Kidney capillary endothelial cell (primary cell): ENCODE measurements at regions not wholly inside any gene's neighbourhood (a gene's known extent, or its start where the extent isn't known, plus 50 kb on each side); places are given as distances from the start of the nearest gene placed in this dataset.
A peak's percentile ranks its signal among the peaks of the same experiment; 100 is the strongest.

Experiments
- DNase-seq: peaks from one replicate; pipeline ENCODE4 v3.0.0-alpha.2; 2018; ENCODE audit warnings: low spot score

DNA sequence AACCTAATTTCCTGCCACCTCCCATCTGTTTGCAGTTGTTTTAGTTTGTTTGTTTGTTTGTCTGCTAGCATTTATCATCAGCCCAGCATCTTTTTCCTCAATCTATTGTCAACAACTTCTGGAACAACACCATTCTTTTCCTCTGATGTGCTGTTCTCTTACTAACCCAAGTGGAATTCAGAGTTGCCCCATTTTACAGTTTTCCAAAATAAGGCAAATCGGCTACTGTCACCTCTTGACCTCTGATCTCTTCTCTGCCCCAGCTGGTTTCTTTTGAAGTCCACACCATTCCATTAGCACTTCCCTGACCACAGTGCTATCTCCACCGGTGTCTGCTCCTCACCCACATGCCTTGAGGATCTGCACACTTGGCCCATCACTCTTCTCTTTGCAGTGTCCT, 102.4 kb downstream of the EFNB2 start:
- no peak for DNase-seq

DNA sequence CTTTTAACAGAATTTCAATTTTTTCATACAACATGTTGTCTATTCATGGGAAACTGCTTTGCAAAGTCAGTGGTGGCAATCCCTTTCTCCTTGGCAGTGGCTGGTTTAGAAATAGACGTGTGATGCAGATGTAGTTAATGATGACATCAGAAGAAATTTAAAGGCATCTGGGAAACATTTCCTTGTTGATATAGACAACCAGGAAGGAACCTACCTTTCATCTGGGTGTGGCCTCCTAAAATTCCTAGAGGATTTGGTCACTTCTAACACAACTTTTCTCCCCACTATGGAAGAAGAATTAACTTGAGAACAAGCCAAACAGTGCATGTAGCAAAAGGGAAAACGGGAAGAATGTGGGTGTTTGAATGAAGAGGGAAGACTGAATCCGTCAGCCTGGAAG, 102.8 kb downstream of the EFNB2 start:
- no peak for DNase-seq

DNA sequence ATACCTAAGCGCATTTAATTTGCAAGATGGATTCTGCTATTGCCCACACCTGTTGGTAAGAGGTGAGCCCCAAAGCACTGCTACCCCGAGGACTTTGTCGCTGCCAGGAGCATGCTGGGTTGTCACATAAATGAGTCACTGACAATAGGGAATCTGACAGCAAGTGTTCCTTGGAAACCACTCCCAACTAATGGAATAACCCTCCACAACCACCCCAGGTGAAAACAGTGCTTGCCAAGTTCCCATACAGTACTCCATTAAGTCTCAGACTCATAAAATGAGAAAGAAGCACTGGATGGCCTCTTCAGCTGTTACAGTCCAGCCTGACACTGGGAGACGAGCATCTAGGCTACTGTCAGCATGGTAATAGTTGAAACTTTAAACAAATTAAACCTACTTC, 108.6 kb downstream of the EFNB2 start:
- no peak for DNase-seq

DNA sequence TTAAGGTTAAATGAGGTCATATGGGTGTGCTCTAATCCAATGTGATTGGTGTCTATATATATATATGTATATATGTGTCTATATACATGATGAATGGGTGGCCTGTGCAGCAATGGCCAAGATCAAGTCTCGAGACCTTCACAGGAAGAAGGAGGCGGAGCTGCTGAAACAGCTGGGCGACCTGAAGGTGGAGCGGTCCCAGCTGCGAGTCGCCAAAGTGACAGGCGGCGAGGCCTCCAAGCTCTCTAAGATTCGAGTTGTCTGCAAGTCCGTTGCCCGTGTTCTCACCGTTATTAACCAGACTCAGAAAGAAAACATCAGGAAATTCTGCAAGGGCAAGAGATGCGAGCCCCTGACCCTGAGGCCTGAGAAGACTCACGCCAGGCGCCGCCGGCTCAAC, 109.8 kb downstream of the EFNB2 start:
- no peak for DNase-seq

DNA sequence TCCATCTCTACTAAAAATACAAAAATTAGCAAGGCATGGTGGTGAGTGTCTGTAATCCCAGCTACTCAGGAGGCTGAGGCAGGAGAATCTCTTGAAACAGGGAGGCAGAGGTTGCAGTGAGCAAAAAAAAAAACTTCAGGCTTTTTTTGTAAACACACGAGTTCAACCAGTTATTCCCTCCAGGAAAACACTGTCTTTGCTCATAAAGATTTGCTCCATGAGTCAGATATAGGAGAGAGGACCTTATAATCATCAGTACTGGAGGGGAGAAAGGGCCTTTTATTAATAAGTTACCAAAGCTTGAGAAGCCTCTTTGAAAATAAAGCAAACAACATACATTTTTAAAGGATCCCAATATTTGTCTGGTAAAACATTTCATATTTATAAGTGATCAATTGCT, 110.7 kb downstream of the EFNB2 start:
- DNase-seq, result no peak

DNA sequence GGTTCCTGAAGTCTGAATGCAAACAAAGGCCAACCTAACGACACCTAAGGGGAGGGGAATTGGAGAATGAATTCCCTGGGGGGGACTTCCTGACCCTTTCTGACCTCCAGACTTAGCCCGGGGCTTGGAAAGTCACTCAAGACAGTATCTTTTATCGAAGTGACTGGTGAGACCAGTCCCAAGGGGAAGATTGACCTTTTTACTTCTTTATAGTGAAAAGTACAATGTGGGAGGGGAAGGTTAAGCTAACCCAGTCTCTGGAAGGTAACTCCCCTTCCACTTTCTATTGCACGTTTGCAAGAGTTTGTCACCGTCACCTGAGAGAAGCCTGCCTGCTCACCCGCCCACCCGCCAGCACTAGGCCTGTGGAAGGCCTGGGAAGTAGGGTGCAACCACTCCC, 111.9 kb downstream of the EFNB2 start:
- DNase-seq, result no peak

DNA sequence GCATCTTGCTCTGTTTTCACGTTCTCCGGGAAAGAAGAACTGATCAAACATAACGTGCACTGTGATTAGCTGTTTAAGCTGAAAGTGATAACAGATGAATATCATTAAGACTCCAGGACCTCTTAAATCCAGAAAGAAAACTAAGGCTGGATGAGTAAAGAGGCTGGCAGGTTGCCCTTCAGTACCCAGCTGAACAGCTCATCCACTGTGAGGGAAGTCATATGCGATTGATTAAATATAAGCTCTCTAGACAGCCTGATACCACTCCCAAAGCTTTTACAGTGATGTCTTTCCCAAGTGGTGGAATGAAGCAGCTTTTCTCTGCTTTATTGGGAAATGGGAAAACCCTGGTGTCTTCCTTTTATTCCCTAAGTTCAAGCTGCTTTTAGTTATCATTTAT, 116.9 kb downstream of the EFNB2 start:
- no peak for DNase-seq

DNA sequence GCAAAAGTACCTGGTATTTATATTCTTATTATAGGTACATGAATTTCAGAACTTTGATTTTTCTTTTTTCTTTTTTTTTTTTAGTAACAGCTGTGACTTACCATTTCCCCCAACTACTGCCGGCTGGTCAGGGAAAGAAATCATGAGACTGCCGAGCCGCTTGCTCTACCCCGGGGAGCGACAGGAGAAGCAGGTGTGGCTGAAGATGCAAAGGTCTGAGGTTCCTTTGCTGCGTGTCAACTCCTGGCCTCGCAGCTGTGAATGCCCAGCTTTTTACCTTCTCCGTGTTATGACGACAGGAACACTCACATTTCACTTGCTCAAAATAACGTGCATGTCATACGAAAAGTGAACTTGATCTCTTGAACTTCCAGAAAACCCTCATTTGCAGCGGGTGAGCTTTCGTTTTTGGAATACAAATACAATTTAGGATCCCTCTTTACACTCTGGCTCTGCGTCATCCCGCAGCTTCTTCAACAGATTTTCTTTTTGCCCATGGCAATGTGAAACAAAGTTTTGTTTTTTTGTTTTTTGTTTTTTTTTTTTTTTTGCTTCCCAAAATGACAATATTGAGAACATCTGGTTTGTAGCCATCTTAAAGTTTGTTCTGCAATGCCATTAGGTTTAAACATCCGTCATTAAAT, 117.9 kb downstream of the EFNB2 start:
- DNase-seq, result no peak

DNA sequence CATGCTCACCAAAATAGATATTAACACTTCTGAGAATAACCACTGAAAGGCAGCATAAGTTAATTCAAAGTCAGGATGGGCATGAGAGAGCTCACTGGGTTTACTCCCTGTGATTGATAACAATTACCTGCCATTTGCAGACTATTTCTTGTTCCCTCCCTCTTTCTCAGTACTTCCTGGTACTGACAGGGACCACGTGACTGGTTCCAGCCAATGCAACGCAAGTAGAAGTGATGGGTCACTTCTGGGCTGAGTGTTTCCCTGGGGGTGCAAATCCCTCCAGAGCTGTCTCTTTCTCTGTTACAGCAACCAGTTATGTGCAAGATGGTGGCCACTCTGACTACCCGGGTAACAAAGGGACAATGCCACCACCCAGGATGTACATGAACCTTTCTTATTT, 118.8 kb downstream of the EFNB2 start:
- no peak for DNase-seq

DNA sequence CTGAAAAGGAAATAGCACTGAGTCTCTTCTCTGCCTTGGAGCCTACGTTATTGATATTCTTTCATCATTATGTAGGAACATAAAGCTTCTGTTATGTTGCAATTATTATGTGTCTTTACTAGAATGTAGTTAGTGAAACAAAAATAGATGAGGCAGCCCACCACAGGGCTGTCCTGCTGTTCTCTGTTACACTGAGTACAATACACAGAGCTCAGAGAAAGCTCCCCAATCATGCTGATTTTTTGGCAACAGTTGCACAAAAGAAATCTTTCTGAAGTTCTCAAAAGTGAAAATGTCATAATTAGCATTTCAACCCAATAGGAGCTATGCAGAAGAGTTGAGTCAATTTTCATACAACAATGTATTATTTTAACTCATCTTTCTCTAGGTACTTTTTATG, 119.5 kb downstream of the EFNB2 start:
- DNase-seq, result no peak

DNA sequence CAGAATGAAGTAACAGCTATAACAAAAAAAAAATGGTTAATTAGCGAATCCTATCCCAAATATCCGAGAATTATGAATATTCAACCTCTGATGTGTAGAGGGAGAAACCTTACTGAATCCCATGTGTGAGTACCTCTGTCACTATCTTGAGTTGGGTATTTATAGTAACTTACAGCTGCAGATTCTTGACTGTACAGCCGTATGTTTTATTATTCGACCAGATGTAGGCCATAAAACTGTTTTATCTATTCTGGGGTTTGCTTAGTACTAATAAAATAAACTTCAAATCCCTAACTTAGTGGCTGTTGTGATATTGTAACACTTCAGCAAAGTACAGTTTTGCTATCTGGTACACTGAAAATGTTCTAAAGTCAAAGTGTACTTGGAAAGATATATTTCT, 120.0 kb downstream of the EFNB2 start:
- DNase-seq, result no peak

DNA sequence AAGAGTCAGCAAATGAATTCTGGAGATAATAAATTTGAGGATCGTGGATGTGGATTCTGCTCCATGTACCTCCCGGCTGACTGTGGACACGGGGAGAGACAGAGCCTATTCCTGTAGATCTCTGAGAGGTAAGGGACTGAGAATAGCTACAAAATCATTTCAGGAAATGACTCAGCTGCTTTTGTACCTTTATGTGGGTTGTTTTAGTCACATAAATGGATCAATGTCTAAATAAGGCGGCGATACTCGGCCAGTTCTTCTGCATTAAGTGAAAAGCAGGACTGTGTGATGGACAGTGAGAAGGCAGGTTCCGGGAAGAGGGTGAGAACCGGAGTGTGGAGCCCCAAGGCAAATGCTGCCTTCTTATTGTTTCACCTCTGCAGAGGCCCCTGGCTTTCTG, 128.1 kb downstream of the EFNB2 start:
- DNase-seq, result no peak

DNA sequence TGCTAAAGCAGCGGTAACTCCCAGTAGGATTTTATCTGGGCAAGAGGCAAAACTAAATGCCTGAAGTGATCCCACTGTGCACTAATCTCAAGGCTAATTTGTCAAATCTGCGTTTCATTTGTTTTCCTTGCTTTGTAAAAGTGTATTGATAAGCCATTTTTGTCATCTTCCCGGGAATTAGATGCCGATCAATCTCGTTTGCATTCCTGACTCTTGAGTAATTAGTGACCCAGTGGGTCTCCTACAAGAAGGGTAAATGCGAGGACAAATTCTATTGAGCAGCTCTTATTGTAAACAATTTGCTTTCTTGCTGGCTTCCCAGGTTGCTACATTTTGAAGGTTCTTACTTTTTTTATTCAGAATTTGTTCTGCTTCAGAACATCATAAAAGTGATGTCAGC, 129.7 kb downstream of the EFNB2 start:
- no peak for DNase-seq

DNA sequence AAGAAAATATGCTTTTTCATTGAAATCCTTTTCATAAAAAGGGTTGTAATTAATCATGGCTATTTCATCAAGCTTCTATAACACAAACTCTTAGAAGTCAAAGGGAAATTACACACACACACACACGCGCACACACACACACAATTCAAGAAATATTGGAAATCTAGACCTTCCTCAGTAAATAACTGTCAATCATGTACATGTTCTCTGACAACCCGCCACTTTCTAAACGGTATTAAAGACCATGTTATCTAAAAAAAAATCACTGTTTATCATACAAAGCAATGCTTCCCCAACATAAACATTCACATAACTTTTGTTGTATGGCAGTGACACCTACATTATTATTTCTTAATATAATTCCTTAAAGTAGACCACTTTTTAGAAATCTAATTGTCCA, 132.2 kb downstream of the EFNB2 start:
- DNase-seq, result no peak

DNA sequence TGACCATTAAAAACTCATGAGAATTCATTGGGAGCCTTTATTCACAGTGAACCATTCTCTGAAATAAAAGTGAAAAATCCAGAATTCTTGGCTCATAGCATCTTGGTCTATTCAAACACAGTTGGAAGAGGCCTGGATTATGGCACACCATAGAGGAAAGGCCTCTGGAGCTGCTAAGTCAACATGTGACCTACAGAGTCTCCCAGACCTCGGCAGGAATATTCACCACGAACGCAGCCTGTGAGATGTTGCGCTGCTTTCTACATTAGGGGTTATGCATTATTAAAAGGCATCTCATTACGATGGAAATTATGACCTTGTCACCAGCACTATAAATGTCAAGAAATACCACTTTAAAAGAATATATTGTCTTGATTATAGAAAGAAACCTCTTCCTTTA, 132.6 kb downstream of the EFNB2 start:
- DNase-seq, result no peak

DNA sequence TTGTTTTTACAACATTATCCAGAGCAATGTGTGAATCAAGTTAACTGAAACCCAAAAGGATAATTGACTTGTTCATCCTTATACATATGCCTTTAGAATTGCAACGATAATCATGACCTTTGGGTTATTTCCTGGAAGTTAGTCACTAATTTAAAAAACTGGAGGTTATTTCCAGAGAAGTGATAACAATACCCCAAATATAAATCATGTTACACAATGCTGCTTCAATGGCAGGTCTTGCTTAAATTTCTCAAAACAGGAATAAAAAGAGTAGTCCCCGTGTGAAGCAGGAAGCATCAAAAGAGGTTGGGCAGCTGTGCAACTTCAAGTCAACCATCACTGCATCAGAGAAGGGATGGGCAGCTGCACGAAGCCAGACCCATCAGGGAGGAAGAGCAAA, 134.4 kb downstream of the EFNB2 start:
- peak; percentile 39 for DNase-seq

DNA sequence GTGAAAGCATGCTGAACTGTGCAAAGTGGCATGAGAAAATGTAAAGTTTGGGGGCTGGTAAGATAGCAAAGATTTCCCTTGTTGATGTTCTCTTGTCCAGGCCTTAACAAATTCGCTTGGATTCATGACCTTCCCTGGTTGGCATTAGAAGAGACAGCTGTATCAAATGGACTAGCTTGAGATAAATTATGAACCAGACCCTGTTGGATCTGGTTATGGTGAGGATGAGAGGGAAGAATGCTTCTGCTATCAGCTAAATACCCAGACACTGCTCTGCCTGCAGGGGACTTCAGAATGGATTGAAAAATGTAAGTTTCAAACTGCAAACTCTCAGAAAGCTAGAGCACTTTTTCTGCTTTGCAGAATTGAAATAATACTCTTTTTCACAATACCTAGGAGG, 135.2 kb downstream of the EFNB2 start:
- no peak for DNase-seq

DNA sequence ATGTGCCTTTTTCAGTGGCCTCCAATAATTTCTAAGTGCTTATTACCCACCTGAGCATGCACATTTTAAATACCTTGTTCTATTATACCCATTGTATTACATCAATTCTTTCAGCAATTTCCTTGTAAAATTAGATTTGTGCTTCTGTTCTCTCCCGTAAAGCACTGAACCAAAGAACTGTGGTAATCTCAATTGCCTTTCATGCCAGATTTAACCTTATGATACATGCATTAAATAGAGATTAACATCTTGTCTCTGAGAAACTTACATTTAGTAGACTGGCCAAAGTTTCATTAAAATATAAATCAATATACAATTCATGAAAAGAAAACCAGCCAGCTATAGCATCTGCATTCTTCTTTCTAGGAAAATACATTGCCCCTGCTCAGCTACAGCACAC, 137.2 kb downstream of the EFNB2 start:
- no peak for DNase-seq

DNA sequence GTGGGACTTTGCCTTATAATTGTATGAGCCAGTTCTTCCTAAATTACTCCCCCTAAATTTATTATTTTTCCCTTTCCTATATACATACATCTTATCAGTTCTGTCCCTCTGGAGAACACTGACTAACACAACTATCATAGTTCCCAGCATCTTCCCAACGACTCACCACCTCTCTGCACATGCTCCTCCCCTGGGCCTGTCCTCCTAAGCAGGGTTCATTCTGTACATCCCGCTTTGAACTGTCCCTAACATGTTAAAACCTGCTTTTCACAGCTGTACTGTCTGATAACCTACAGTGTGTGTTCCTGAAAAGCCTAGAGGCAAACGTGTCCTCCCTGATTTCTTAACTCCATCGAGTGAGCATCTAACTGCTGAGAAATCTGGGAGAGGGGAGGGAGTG, 141.7 kb downstream of the EFNB2 start:
- no peak for DNase-seq

DNA sequence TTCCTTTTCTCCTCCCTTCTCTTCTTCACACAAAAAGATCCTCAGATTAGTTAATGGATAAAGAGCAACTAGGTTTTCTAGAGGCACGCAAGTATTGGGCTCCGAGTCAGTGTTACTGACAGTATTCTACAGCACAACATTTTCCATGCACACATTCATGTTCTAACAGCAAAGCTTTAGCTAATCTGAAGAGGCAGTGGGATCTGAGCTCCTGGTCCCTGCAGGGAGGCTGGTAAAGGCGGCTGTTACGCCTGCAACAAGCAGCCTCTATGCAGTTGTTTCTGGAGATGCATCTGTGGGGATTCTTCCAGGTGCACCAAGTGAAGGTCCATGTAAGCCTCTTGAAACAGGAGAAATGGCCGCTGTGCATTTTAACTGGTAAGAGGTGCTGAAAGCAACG, 143.8 kb downstream of the EFNB2 start:
- no peak for DNase-seq

DNA sequence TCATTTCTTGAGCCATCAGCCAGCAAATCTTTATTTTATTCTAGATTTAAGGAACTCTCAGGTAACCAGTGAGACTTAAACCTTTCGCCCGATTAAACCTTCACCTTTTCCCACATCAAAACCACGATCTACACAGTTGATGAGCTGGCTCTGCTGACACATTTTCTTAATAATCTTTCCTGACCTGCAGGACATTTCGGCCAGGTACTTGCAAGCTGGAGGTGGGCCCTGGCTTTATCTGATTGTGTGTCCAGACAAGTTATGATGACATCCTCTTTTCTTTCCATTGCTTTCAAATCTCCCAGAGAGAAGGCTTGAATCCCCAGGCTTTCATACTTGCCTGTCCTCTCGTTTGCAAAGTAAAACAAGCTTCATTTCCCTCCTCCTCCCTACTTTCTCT, 144.2 kb downstream of the EFNB2 start:
- no peak for DNase-seq

DNA sequence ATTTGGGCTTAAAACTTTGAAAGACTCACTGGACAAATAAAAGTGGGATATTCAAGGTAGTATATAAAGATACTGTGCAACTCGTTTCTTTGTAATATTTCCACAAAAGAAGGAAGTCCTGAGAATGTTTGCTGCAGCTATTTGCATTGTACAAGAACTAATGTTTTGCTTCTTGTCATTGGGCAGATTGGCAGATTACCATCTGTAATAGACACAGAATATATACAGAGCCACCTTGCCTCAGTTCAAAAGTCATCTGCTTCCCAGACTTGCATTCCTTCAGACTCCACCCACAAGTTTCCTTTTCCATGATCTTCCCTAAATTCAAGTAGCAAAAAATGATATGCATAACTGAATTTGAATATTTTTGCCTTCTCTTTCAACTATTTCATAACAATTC, 145.1 kb downstream of the EFNB2 start:
- no peak for DNase-seq

DNA sequence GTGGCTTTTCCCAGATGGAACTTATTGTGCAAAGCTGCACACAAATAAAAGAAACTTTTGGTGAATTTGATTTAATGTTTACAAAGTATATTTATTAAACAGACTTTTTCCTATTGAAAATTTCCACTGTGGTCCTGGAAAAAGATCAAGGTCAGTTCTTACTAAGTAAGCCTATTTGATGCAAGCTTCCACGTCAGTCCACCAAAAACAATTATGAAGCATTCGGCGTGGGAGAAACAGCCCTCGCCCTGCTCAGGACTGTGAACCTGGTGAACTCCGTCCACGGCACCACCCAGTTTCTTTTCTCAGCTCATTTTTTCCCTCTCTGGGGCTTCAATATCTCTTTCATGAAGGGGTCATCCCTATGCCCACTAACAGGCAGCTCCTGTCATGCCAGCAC, 149.8 kb downstream of the EFNB2 start:
- no peak for DNase-seq

DNA sequence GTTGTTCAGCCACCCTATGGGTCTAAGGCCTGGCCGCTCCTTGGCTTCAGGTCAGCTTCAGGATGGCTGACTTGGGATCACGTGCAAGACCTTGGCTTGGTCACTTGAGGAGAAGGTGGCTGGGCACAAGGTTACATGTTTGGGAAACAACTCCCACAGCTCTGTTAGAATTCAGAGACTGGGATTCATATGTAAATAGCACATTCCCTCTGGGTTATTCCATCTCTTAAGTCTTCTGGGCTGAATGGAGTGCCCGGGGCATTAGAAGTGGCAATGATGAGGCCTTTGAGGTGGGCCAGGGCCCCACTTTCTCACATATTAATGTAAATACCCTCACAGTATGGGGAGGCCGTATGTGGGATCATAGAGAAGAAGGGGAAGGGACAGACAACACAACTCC, 150.9 kb downstream of the EFNB2 start:
- no peak for DNase-seq

DNA sequence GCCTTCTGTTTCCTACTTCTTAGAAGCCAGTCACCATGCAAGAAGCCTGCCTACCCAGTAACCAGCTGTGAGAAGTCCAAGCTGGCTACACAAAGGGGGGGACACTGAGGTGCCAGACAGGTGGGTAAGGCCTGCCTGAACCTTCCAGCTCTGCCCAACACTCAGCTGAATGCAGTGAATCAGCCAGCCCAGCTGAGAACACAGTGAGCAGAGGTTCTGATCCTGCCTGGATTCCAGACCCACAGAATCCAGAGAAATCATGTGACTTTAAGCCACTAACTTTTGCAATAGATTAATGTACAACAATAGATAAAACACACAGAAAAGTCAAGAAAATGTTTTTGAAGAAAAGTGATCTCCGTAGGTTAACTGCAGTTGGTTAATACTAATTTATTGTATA, 151.7 kb downstream of the EFNB2 start:
- no peak for DNase-seq
